ENCODE measurements at regions not wholly inside any gene's neighbourhood (a gene's known extent, or its start where the extent isn't known, plus 50 kb on each side); places are given as distances from the start of the nearest gene placed in this dataset.

- TF ChIP-seq, protein P1, sequence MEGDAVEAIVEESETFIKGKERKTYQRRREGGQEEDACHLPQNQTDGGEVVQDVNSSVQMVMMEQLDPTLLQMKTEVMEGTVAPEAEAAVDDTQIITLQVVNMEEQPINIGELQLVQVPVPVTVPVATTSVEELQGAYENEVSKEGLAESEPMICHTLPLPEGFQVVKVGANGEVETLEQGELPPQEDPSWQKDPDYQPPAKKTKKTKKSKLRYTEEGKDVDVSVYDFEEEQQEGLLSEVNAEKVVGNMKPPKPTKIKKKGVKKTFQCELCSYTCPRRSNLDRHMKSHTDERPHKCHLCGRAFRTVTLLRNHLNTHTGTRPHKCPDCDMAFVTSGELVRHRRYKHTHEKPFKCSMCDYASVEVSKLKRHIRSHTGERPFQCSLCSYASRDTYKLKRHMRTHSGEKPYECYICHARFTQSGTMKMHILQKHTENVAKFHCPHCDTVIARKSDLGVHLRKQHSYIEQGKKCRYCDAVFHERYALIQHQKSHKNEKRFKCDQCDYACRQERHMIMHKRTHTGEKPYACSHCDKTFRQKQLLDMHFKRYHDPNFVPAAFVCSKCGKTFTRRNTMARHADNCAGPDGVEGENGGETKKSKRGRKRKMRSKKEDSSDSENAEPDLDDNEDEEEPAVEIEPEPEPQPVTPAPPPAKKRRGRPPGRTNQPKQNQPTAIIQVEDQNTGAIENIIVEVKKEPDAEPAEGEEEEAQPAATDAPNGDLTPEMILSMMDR (IDR thresholded peaks at IDR 0.05; ENCODE audit: insufficient read depth, low read depth, low read length): no peak
- no peak for TF ChIP-seq EZH2 (IDR thresholded peaks at IDR 0.05; ENCODE audit: insufficient read depth, low read length)
Measured at GRCh38 chr18:56333146-56333545, 305.2 kb downstream of the TXNL1 start.
